Vagina (tissue), 2 donors: ENCODE measurements at regions not wholly inside any gene's neighbourhood (a gene's known extent, or its start where the extent isn't known, plus 50 kb on each side); places are given as distances from the start of the nearest gene placed in this dataset.

ENCODE experiments used
- DNase-seq, 2 donors: peaks; one replicate each; pipeline ENCODE4 v3.0.0-alpha.2; 2017; ENCODE audit errors: extremely low spot score in 2 of 2
- H3K27ac ChIP-seq: fragments of 200-600 bp; sonication (generic); one replicate; pipeline ENCODE4 v1.5.1; 2019
- H3K27me3 ChIP-seq: fragments of 200-600 bp; sonication (generic); one replicate; pipeline ENCODE4 v1.5.1; 2019
- H3K36me3 ChIP-seq, 2 donors: fragments of 200-600 bp; sonication (generic); one replicate each; pipeline ENCODE4 v1.5.1; 2017 to 2019
- H3K4me1 ChIP-seq: fragments of 200-600 bp; sonication (generic); one replicate; pipeline ENCODE4 v1.5.1; 2019
- H3K4me3 ChIP-seq, 2 donors: fragments of 200-600 bp; sonication (generic); 1 replicate in 1 of 2; 2 replicates in 1 of 2; pipeline ENCODE4 v1.5.1; 2016 to 2019
- H3K9me3 ChIP-seq: fragments of 200-600 bp; sonication (generic); one replicate; pipeline ENCODE4 v1.5.1; 2019
- POLR2A ChIP-seq, 2 donors: fragments of 450-650 bp; IDR thresholded peaks; one replicate each; pipeline ENCODE4 v1.6.1; 2017; ENCODE audit warnings: antibody characterized with exemption in 2 of 2, mild to moderate bottlenecking in 2 of 2, moderate library complexity in 2 of 2
- POLR2AphosphoS5 ChIP-seq, 2 donors: sonication (generic); formaldehyde crosslinking; IDR thresholded peaks; one replicate each; pipeline ENCODE4 v1.9.0; 2017; ENCODE audit warnings: antibody characterized with exemption in 2 of 2, mild to moderate bottlenecking in 2 of 2, low read depth in 1 of 2; ENCODE audit not compliant: insufficient read depth in 1 of 2
- intact Hi-C: fragments of 100-400 bp; cut with DNase I; formaldehyde crosslinking; loops from one replicate; pipeline ENCODE4 v1.15.1; 2023
- TF ChIP-seq, protein P1 (sequence below), 3 experiments: fragments of 450-650 bp in 2 of 3; fragments of 200-600 bp in 1 of 3; sonication (generic) in 1 of 3; IDR thresholded peaks; one replicate each; pipeline ENCODE4 v1.5.1; 2017 to 2019; ENCODE audit warnings: antibody characterized with exemption in 3 of 3, mild to moderate bottlenecking in 2 of 3, moderate library complexity in 2 of 3

DNA sequence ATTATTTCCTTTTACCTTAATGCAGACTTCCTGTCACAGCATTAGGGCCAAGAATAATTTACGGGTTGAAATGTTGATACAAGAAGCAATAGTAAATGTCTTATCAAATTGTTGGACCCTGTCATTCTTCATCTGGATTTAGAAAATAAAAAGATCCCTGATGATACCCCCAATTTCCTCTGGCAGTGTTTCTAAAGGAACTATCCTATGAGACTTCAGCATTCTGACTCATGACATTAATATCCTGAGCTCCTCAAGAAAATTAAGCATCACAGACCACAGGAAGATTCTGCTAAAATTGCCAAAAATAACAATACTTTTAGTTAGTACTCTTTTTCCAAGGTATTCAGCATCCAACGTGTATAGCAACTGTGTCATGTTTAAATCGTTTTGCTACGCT, 490.5 kb upstream of the ANKRD30A start:
- Histone ChIP-seq H3K4me1 (no peaks in the 10 kb centered on the region), H3K9me3 (no peaks in the 10 kb centered on the region), H3K27ac (no peak overlapping the region), H3K36me3 (no peaks in the 10 kb centered on the region), H3K27me3 (no peaks in the 10 kb centered on the region), H3K4me3 (no peak overlapping the region)
- no peak for DNase-seq
- intact Hi-C loops = no loop called here
- TF ChIP-seq POLR2A (IDR thresholded peaks at IDR 0.05) = no peak
- TF ChIP-seq, protein P1, sequence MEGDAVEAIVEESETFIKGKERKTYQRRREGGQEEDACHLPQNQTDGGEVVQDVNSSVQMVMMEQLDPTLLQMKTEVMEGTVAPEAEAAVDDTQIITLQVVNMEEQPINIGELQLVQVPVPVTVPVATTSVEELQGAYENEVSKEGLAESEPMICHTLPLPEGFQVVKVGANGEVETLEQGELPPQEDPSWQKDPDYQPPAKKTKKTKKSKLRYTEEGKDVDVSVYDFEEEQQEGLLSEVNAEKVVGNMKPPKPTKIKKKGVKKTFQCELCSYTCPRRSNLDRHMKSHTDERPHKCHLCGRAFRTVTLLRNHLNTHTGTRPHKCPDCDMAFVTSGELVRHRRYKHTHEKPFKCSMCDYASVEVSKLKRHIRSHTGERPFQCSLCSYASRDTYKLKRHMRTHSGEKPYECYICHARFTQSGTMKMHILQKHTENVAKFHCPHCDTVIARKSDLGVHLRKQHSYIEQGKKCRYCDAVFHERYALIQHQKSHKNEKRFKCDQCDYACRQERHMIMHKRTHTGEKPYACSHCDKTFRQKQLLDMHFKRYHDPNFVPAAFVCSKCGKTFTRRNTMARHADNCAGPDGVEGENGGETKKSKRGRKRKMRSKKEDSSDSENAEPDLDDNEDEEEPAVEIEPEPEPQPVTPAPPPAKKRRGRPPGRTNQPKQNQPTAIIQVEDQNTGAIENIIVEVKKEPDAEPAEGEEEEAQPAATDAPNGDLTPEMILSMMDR (IDR thresholded peaks at IDR 0.05) = no peak
- TF ChIP-seq POLR2AphosphoS5 (IDR thresholded peaks at IDR 0.05; ENCODE audit: insufficient read depth in 1 of 2, low read depth in 1 of 2) = no peak

DNA sequence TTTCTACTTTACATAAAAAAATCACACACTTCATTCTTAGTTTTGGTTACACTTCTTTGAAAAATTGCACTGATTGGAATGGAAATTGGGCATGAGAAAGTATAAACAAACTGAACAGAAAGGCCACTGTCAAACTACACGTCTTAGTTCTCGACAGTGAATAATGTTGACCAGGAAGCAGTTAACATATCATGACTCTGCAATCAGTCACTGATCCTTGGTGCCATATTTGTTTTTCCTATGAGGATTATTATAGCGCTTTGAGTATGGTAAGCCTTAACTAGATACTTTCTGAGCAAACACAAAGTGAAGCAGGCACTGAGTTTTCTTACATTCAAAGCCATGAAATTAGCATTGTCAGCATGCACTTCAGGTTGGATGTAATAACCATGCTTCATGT, 495.1 kb upstream of the ANKRD30A start:
- Histone ChIP-seq H3K4me1 (no peaks in the 10 kb centered on the region), H3K27ac (no peak overlapping the region), H3K9me3 (no peaks in the 10 kb centered on the region), H3K4me3 (no peak overlapping the region), H3K36me3 (no peaks in the 10 kb centered on the region), H3K27me3 (no peaks in the 10 kb centered on the region)
- TF ChIP-seq POLR2A (IDR thresholded peaks at IDR 0.05) = no peak
- TF ChIP-seq POLR2AphosphoS5 (IDR thresholded peaks at IDR 0.05; ENCODE audit: insufficient read depth in 1 of 2, low read depth in 1 of 2) = no peak
- DNase-seq = no peak
- intact Hi-C loops = no loop called here

DNA sequence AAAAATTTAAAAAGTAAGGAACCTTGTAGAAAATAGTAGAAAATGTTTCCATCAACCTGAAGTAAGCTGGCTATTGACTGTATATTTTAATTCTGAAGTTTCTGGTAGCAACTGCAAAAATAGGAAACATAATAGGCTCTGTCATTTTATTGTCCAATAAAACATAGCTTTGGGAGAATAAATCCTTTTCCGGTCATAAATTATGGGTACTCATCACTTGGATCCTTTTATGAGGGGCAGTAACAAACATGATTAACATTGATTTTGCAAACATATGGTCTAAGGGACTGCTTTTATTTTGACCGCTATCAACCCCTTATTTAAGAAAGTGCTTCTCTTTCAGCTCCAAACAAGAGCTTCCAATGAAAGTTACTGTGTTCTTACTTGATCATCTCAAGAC, 495.9 kb upstream of the ANKRD30A start:
- Histone ChIP-seq H3K4me3 (no peak overlapping the region), H3K9me3 (no peaks in the 10 kb centered on the region), H3K4me1 (no peaks in the 10 kb centered on the region), H3K27ac (no peak overlapping the region), H3K36me3 (no peaks in the 10 kb centered on the region), H3K27me3 (no peaks in the 10 kb centered on the region)
- DNase-seq = no peak
- intact Hi-C loops = no loop called here
- no peak for TF ChIP-seq POLR2AphosphoS5 (IDR thresholded peaks at IDR 0.05; ENCODE audit: insufficient read depth in 1 of 2, low read depth in 1 of 2)
- TF ChIP-seq POLR2A (IDR thresholded peaks at IDR 0.05) = no peak
- TF ChIP-seq, protein P1 (IDR thresholded peaks at IDR 0.05) = no peak

DNA sequence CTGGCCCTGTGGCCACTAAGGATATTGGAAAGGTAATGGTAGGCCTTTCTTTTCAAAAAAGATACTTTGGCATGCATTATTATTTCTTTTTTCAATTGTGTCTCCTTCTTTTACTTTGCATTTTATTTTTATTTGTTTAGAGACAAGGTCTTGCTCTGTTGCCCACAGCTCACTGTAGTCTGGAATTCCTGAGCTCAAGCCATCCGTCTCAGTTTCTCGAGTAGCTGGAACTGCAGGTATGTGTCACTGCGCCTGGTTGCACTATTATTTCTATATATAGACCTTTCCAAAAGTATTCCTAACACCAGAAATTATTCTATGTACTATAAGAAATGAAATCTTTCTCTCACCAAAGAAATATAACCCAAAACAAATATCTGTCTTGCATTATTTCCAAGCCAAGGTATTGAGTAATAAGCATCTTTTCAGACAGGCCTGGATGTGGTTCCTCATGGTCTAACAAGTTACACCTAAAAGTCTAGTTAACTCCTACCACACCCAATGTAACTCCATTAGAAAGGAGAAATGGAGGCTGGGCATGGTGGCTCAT, 500.8 kb upstream of the ANKRD30A start:
- DNase-seq = no peak

DNA sequence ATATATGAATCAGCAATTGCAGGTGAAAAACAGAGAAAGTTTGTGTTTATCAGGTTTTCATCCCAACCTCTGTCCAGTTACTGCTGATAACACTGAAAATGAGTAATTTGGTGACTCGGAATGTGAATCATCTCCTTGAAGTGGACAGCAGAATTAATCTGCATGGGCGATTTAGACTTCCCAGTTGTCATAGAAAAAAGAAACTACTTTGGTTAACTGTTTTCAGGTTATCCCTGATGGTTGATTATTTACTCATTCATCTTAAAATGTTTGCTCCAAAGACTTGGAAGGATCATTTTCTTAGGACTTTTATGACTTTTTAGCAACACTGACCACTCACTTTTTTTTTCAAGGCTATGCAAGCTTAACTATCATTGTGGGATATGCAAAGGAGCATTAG, 504.1 kb upstream of the ANKRD30A start:
- Histone ChIP-seq H3K36me3 (no peaks in the 10 kb centered on the region), H3K9me3 (no peaks in the 10 kb centered on the region), H3K4me1 (no peaks in the 10 kb centered on the region), H3K4me3 (no peak overlapping the region), H3K27ac (no peak overlapping the region), H3K27me3 (no peaks in the 10 kb centered on the region)
- intact Hi-C loops = no loop called here
- DNase-seq = no peak
- TF ChIP-seq POLR2A (IDR thresholded peaks at IDR 0.05) (no peak), POLR2AphosphoS5 (IDR thresholded peaks at IDR 0.05; ENCODE audit: insufficient read depth in 1 of 2, low read depth in 1 of 2) (no peak)
- TF ChIP-seq, protein P1 (IDR thresholded peaks at IDR 0.05) = no peak

More for the DNA sequence above, 500.8 kb upstream of the ANKRD30A start:
- no peaks in the 10 kb centered on the region for H3K4me1 ChIP-seq
- no peaks in the 10 kb centered on the region for H3K9me3 ChIP-seq
- no peak overlapping the region for H3K4me3 ChIP-seq
- H3K36me3 ChIP-seq = no peaks in the 10 kb centered on the region
- H3K27me3 ChIP-seq = no peaks in the 10 kb centered on the region
- TF ChIP-seq, protein P1 (IDR thresholded peaks at IDR 0.05) = no peak
- no peak for TF ChIP-seq POLR2AphosphoS5 (IDR thresholded peaks at IDR 0.05; ENCODE audit: insufficient read depth in 1 of 2, low read depth in 1 of 2)
- TF ChIP-seq POLR2A (IDR thresholded peaks at IDR 0.05) = no peak
- intact Hi-C loops = no loop called here
- no peak overlapping the region for H3K27ac ChIP-seq
